H1 (cell line): ENCODE measurements at regions not wholly inside any gene's neighbourhood (a gene's known extent, or its start where the extent isn't known, plus 50 kb on each side); places are given as distances from the start of the nearest gene placed in this dataset.

Experiments
- CTCF ChIA-PET: fragments of 300-600 bp; sonication (Branson Sonifier 250); formaldehyde crosslinking; loops from one replicate; lab custom pipeline; 2021; ENCODE audit not compliant: partially characterized antibody; lab: Charles Lee
- POLR2A ChIA-PET: fragments of 300-600 bp; sonication (Branson Sonifier 250); formaldehyde crosslinking; loops from one replicate; lab custom pipeline; 2021; ENCODE audit warnings: inconsistent platforms; ENCODE audit not compliant: partially characterized antibody; lab: Charles Lee
- DNase-seq, 2 experiments: peaks; one replicate each; pipeline versions ENCODE4 v3.0.0 to v3.0.0-alpha.2; 2010 to 2022; ENCODE audit warnings: low spot score in 2 of 2, low read depth in 1 of 2, mixed read lengths in 1 of 2
- FAIRE-seq: peaks from 2 replicates; lab custom pipeline; 2011; peaks lifted over from hg19 to GRCh38; lab: Jason Lieb, UNC
- H2AFZ ChIP-seq: 2 replicates; pipeline ENCODE4 v1.8.1; 2012; ENCODE audit warnings: low read length, inconsistent platforms
- H2AK5ac ChIP-seq: 2 replicates; pipeline ENCODE4 v1.6.1; 2013; ENCODE audit warnings: low read depth, low read length
- H2BK120ac ChIP-seq: replicated peaks from 2 replicates; pipeline ENCODE3; 2013; ENCODE audit warnings: low read depth, low read length, inconsistent platforms
- H2BK12ac ChIP-seq: 2 replicates; pipeline ENCODE4 v1.6.1; 2013; ENCODE audit warnings: low read depth, low read length
- H2BK15ac ChIP-seq: 2 replicates; pipeline ENCODE4 v1.6.1; 2013; ENCODE audit warnings: low read length
- H2BK20ac ChIP-seq: 2 replicates; pipeline ENCODE4 v1.6.1; 2013; ENCODE audit warnings: low read length
- H2BK5ac ChIP-seq: 2 replicates; pipeline ENCODE4 v1.6.1; 2013; ENCODE audit warnings: low read depth, low read length
- H3K14ac ChIP-seq: 2 replicates; pipeline ENCODE4 v1.6.1; 2013; ENCODE audit warnings: inconsistent platforms; ENCODE audit not compliant: insufficient read length
- H3K18ac ChIP-seq: 2 replicates; pipeline ENCODE4 v1.6.1; 2013; ENCODE audit warnings: low read length; ENCODE audit errors: extremely low read depth
- H3K23ac ChIP-seq: 2 replicates; pipeline ENCODE4 v1.6.1; 2013; ENCODE audit warnings: inconsistent platforms; ENCODE audit not compliant: insufficient read length
- H3K23me2 ChIP-seq: 2 replicates; pipeline ENCODE4 v1.6.1; 2013; ENCODE audit warnings: low read depth, low read length
- H3K27ac ChIP-seq: 2 replicates; pipeline ENCODE4 v1.6.1; 2011; ENCODE audit warnings: low read depth, low read length, inconsistent platforms
- H3K27me3 ChIP-seq, 4 experiments: replicated peaks in 1 of 4; 1 replicate in 1 of 4; 2 replicates in 3 of 4; pipeline versions ENCODE4 v1.6.1 to v1.8.1; 2011 to 2013; ENCODE audit warnings: low read length in 3 of 4, mild to moderate bottlenecking in 3 of 4, inconsistent platforms in 2 of 4, mixed read lengths in 2 of 4, moderate library complexity in 1 of 4; ENCODE audit not compliant: control insufficient read depth in 3 of 4, insufficient read depth in 3 of 4; ENCODE audit errors: extremely low read depth in 1 of 4
- H3K36me3 ChIP-seq, 4 experiments: 2 replicates each; pipeline versions ENCODE4 v1.6.1 to v1.8.1; 2011 to 2013; ENCODE audit warnings: mild to moderate bottlenecking in 4 of 4, low read length in 3 of 4, moderate library complexity in 2 of 4, control low read depth in 1 of 4, inconsistent platforms in 1 of 4; ENCODE audit not compliant: insufficient read depth in 4 of 4, control insufficient read depth in 2 of 4
- H3K4ac ChIP-seq: replicated peaks from 2 replicates; pipeline ENCODE3; 2013; ENCODE audit warnings: low read length, low read depth, mixed read lengths, inconsistent platforms; ENCODE audit not compliant: insufficient read length
- H3K4me1 ChIP-seq, 4 experiments: replicated peaks in 1 of 4; 1 replicate in 1 of 4; 2 replicates in 3 of 4; pipeline versions ENCODE4 v1.6.1 to v1.8.1; 2011 to 2013; ENCODE audit warnings: low read length in 3 of 4, inconsistent platforms in 2 of 4, mixed read lengths in 1 of 4; ENCODE audit not compliant: insufficient read depth in 4 of 4, control insufficient read depth in 3 of 4
- H3K4me2 ChIP-seq, 2 experiments: 2 replicates each; pipeline versions ENCODE4 v1.6.1 to v1.8.1; 2011 to 2013; ENCODE audit warnings: low read depth in 2 of 2, low read length in 2 of 2, control low read depth in 1 of 2, inconsistent platforms in 1 of 2, mild to moderate bottlenecking in 1 of 2; ENCODE audit not compliant: insufficient read depth in 1 of 2
- H3K4me3 ChIP-seq, 4 experiments: fragments of 200-600, 300-600 bp in 1 of 4; sonication (generic), shearing (Covaris generic), sonication (Bioruptor Twin) in 1 of 4; 2 replicates each; pipeline versions ENCODE4 v1.5.1 to v1.8.1; 2011 to 2016; ENCODE audit warnings: low read length in 4 of 4, low read depth in 3 of 4, control low read depth in 2 of 4, inconsistent platforms in 2 of 4, mild to moderate bottlenecking in 2 of 4, mixed read lengths in 1 of 4, moderate library complexity in 1 of 4; ENCODE audit not compliant: insufficient read depth in 2 of 4; ENCODE audit errors: extremely low read depth in 1 of 4
- H3K56ac ChIP-seq: replicated peaks from 2 replicates; pipeline ENCODE3; 2013; ENCODE audit warnings: low read depth, mild to moderate bottlenecking, mixed read lengths, low read length, inconsistent platforms; ENCODE audit not compliant: insufficient read length
- H3K79me1 ChIP-seq: 2 replicates; pipeline ENCODE4 v1.6.1; 2013; ENCODE audit warnings: low read depth, low read length, control low read depth
- H3K79me2 ChIP-seq, 2 experiments: 2 replicates each; pipeline versions ENCODE4 v1.6.1 to v1.8.1; 2012 to 2013; ENCODE audit warnings: low read length in 2 of 2, mild to moderate bottlenecking in 2 of 2, inconsistent platforms in 1 of 2; ENCODE audit not compliant: insufficient read depth in 2 of 2, control insufficient read depth in 1 of 2
- H3K9ac ChIP-seq, 4 experiments: replicated peaks in 1 of 4; 1 replicate in 1 of 4; 2 replicates in 3 of 4; pipeline versions ENCODE4 v1.6.1 to v1.8.1; 2011 to 2013; ENCODE audit warnings: low read depth in 3 of 4, low read length in 3 of 4, control low read depth in 2 of 4, mild to moderate bottlenecking in 2 of 4, moderate library complexity in 2 of 4, inconsistent platforms in 1 of 4; ENCODE audit errors: extremely low read depth in 1 of 4
- H3K9me3 ChIP-seq, 2 experiments: 2 replicates each; pipeline versions ENCODE4 v1.6.1 to v1.8.1; 2012 to 2013; ENCODE audit warnings: mild to moderate bottlenecking in 2 of 2, moderate library complexity in 2 of 2, control low read depth in 1 of 2, inconsistent platforms in 1 of 2, low read depth in 1 of 2, low read length in 1 of 2, mixed read lengths in 1 of 2; ENCODE audit not compliant: insufficient read depth in 2 of 2
- H4K20me1 ChIP-seq, 2 experiments: replicated peaks in 1 of 2; 2 replicates each; pipeline versions ENCODE3 to v1.8.1; 2011 to 2013; ENCODE audit warnings: inconsistent platforms in 2 of 2, low read length in 2 of 2, mild to moderate bottlenecking in 1 of 2; ENCODE audit not compliant: insufficient read depth in 2 of 2, control insufficient read depth in 1 of 2
- H4K5ac ChIP-seq: 2 replicates; pipeline ENCODE4 v1.6.1; 2013; ENCODE audit warnings: low read length, low read depth, mixed read lengths, inconsistent platforms; ENCODE audit not compliant: insufficient read length
- H4K8ac ChIP-seq: 2 replicates; pipeline ENCODE4 v1.8.0; 2013; ENCODE audit warnings: mild to moderate bottlenecking, moderate library complexity, low read length, inconsistent platforms; ENCODE audit not compliant: insufficient read depth; ENCODE audit errors: extremely low read depth
- H4K91ac ChIP-seq: replicated peaks from 2 replicates; pipeline ENCODE3; 2013; ENCODE audit warnings: low read length, mixed read lengths, inconsistent platforms; ENCODE audit not compliant: insufficient read length
- ASH2L ChIP-seq: fragments of 200-600, 300-600 bp; sonication (generic); IDR thresholded peaks from one replicate; pipeline ENCODE4 v1.7.1; 2017; ENCODE audit warnings: low read length
- CEBPB ChIP-seq: IDR thresholded peaks from 2 replicates; pipeline ENCODE4 v1.6.1; 2012; ENCODE audit warnings: low read depth, low read length
- EP300 ChIP-seq, 2 experiments: IDR thresholded peaks; 1 replicate in 1 of 2; 2 replicates in 1 of 2; pipeline ENCODE4 v1.6.1; 2011 to 2012; ENCODE audit warnings: low read depth in 2 of 2, low read length in 2 of 2, mild to moderate bottlenecking in 2 of 2, borderline replicate concordance in 1 of 2, inconsistent platforms in 1 of 2, moderate library complexity in 1 of 2
- EZH2 ChIP-seq: fragments of 200-600 bp; sonication (generic); IDR thresholded peaks from 2 replicates; pipeline ENCODE4 v1.7.1; 2012; ENCODE audit warnings: low read depth, mild to moderate bottlenecking, moderate library complexity, low read length, inconsistent platforms; ENCODE audit not compliant: severe bottlenecking
- HDAC2 ChIP-seq, 2 experiments: fragments of 300-600 bp in 1 of 2; sonication (generic) in 1 of 2; IDR thresholded peaks; 2 replicates each; pipeline ENCODE4 v1.6.1; 2011 to 2012; ENCODE audit warnings: low read depth in 2 of 2, low read length in 2 of 2, mild to moderate bottlenecking in 2 of 2, moderate library complexity in 2 of 2, borderline replicate concordance in 1 of 2, inconsistent platforms in 1 of 2
- JUN ChIP-seq: IDR thresholded peaks from 2 replicates; pipeline ENCODE4 v1.6.1; 2011; ENCODE audit warnings: low read depth, mild to moderate bottlenecking, improper control_type of control experiment, low read length
- KDM5A ChIP-seq: fragments of 200-600 bp; IDR thresholded peaks from 2 replicates; pipeline ENCODE4 v1.7.1; 2012; ENCODE audit warnings: mild to moderate bottlenecking, low read length, inconsistent platforms, mixed read lengths
- POLR2A ChIP-seq, 2 experiments: IDR thresholded peaks; 1 replicate in 1 of 2; 2 replicates in 1 of 2; pipeline ENCODE4 v1.6.1; 2011; ENCODE audit warnings: low read depth in 2 of 2, low read length in 2 of 2, mild to moderate bottlenecking in 2 of 2; ENCODE audit errors: control extremely low read depth in 1 of 2
- RBBP5 ChIP-seq: IDR thresholded peaks from 2 replicates; pipeline ENCODE4 v1.7.1; 2012; ENCODE audit warnings: low read depth, mild to moderate bottlenecking, inconsistent platforms, low read length, moderate library complexity, borderline replicate concordance
- RFX5 ChIP-seq: IDR thresholded peaks from 2 replicates; pipeline ENCODE4 v1.6.1; 2011; ENCODE audit warnings: low read depth, low read length, improper control_type of control experiment, borderline replicate concordance
- RXRA ChIP-seq: IDR thresholded peaks from 2 replicates; pipeline ENCODE4 v1.6.1; 2011; ENCODE audit warnings: low read depth, mild to moderate bottlenecking, low read length, moderate library complexity; ENCODE audit not compliant: insufficient read depth
- SIRT6 ChIP-seq: IDR thresholded peaks from one replicate; pipeline ENCODE4 v1.7.1; 2012; ENCODE audit warnings: low read length, inconsistent platforms
- SP4 ChIP-seq: IDR thresholded peaks from 2 replicates; pipeline ENCODE4 v1.6.1; 2012; ENCODE audit warnings: low read length, inconsistent platforms
- WGBS, 2 experiments: shearing (Covaris generic) in 1 of 2; methylation state at CpG; one replicate each; pipeline versions ENCODE4 v1.1.6 to v1.1.7; 2013 to 2015; ENCODE audit warnings: low lambda C conversion rate in 2 of 2, mixed read lengths in 2 of 2, inconsistent platforms in 1 of 2, low coverage in 1 of 2, missing lambda C conversion rate in 1 of 2; ENCODE audit not compliant: insufficient replicate concordance in 2 of 2, insufficient coverage in 1 of 2, insufficient read length in 1 of 2; ENCODE audit errors: extremely low coverage in 1 of 2, missing lambda C conversion rate in 1 of 2; 5-methylcytosine and 5-hydroxymethylcytosine counted together

DNA sequence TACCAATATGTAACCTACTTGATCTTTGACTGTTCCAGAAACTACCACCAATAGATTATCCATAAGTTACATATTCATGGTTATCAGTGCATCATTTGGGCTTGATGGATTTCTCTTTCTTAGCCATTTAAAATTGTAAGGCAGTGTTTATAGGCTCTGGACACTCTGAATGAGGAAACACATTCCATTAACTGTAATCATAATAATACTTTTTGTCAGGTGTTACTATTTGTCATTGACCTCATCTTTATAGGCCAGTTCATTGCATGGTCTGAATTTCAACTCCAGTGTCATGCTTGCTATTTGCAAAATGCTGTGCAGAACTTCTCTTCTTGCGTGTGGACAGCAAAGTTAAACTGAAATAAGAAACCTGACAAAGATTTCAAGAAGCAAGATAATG lies 1340.2 kb upstream of the ZEB2 start:
- Histone ChIP-seq H2BK15ac (no peak overlapping the region), H4K8ac (no peak overlapping the region), H2AK5ac (no peak overlapping the region), H4K91ac (no peak overlapping the region), H3K4ac (no peak overlapping the region), H3K79me2 (no peaks in the 10 kb centered on the region), H3K36me3 (no peaks in the 10 kb centered on the region), H3K23me2 (no peaks in the 10 kb centered on the region), H3K4me2 (no peak overlapping the region), H2BK5ac (no peak overlapping the region), H2BK20ac (no peak overlapping the region), H3K56ac (no peak overlapping the region), H3K9ac (no peak overlapping the region), H3K14ac (no peak overlapping the region), H3K79me1 (no peaks in the 10 kb centered on the region), H3K18ac (no peak overlapping the region), H2BK12ac (no peak overlapping the region), H3K27me3 (no peaks in the 10 kb centered on the region; a peak in 2 of 7 replicates), H3K9me3 (no peaks in the 10 kb centered on the region), H3K4me1 (peaks cover 0 to 10% (median 0%) of the 10 kb centered on the region in 4 experiments; a peak in 1 of 7 replicates), H3K4me3 (no peak overlapping the region), H3K23ac (no peak overlapping the region), H2AFZ (no peak overlapping the region), H4K5ac (no peak overlapping the region), H2BK120ac (no peak overlapping the region), H4K20me1 (no peaks in the 10 kb centered on the region), H3K27ac (no peak overlapping the region)
- ChIA-PET POLR2A (no interaction called here), CTCF (no interaction called here)
- 93% methylated on average over 1 of the region's 1 CpG; no CpG with 5 or more reads in 1 of the 2 experiments for WGBS, 2 experiments
- DNase-seq: no peak
- no peak for FAIRE-seq
- TF ChIP-seq EP300 (IDR thresholded peaks at IDR 0.05; ENCODE audit: borderline replicate concordance in 1 of 2, low read depth in 2 of 2, low read length in 2 of 2): no peak
- no peak for TF ChIP-seq RBBP5
- no peak for TF ChIP-seq KDM5A
- TF ChIP-seq SIRT6: no peak
- TF ChIP-seq JUN: no peak
- no peak for TF ChIP-seq CEBPB
- no peak for TF ChIP-seq EZH2
- TF ChIP-seq ASH2L: no peak
- no peak for TF ChIP-seq HDAC2 (IDR thresholded peaks at IDR 0.05; ENCODE audit: borderline replicate concordance in 1 of 2, low read depth in 2 of 2, low read length in 2 of 2)
- no peak for TF ChIP-seq RFX5
- TF ChIP-seq RXRA: no peak
- TF ChIP-seq SP4: no peak
- TF ChIP-seq POLR2A (IDR thresholded peaks at IDR 0.05; ENCODE audit: control extremely low read depth in 1 of 2, low read depth in 2 of 2, low read length in 2 of 2): no peak
